NCI-H2227 (cell line): ENCODE measurements at regions not wholly inside any gene's neighbourhood (a gene's known extent, or its start where the extent isn't known, plus 50 kb on each side); places are given as distances from the start of the nearest gene placed in this dataset.

Experiments
- DNase-seq: peaks from one replicate; lab custom pipeline; 2025; ENCODE audit not compliant: unreplicated experiment; lab: John Stamatoyannopoulos, UW

DNA sequence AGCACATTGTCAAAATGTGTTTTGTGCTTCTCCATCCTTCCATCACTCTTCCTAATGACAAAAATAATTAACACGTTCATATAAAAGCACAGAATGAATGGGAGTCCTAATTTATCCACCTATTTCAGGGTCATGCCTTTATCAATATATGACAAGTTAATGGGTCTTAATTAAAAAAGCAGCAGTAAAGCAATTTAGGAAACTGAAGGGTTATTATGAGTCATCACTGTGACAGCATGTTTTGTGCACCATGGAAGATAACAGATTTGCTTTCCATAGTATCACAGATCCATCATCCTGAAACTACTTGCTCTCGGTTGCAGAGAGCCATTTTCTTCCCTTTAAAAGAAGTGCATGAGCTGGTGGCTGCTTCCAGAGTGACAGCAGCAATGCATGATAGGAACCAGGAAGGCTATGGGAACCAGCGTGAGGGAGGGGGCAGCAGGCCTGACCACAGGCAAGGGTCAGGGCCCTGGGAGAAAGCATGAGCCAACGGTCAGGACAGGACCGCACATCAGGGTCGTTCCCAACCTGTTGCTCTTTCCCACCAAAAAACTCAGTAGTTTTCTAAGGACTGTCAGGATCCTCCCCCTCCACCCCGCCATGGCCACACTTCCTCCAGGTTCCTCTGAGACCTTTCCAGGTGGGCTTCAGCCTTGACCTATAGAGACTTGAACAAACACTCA lies 784.1 kb downstream of the UQCRFS1 start:
- no peak for DNase-seq

DNA sequence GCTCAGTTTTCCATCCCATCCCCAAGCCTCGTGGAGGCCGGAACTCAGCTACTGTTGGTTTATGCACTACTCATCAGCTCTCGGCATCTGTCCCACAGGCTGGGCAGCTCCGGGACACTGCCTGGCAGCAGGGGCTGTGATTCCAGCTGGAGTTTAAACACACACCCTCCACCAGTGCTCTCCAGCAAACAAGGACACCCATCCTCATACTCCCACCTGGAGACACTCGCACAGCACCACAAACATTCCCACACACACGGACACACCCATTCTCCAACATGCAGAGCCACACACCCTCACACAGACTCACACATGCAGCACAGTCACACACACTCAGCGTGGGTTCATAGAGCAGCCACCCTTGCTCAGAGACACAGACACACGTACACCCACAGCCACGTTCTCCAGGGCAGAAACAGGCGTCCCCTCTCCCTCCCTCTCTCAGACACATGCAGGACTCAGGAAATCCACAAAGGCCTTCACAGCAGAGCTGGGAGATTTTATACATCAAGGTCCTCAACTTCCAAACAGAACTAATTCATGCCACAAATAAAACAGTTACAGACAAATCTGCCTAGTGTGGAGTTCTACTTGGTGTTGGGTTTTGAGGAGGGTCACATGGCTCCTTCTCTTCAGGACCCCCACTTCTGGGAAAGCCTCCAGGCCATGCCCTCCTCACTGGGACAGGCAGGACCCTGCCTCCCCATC lies 785.4 kb downstream of the UQCRFS1 start:
- DNase-seq: no peak

DNA sequence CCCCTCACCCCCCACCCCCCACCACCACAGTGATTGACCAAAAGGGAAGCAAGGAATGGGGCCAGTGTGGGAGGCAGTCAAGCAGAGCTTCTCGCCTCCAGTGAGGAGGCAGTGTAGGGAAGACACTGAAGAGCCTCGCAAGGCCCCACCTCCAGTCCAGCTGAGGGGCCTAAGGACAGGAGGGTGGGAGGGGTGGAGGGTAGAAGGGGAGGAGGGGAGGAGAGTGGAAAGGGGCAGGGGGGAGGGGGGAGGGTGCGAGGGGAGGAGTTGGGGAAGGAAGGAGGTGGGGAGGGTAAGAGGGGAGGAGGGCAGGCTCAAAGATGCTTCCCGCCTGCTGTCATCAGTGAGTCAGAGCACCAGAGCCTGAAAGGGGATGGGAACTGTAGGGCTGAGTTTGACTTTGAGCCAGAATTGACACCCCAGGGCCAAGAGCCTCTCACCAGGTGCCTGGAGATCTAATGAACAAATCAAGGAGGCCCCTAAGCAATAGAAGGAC lies 786.2 kb downstream of the UQCRFS1 start:
- no peak for DNase-seq

GRCh38 chr19:28426110-28426729 lies 786.7 kb downstream of the UQCRFS1 start:
- DNase-seq: no peak

- peak; percentile 38 for DNase-seq
Measured at GRCh38 chr19:28425046-28425931, 787.7 kb downstream of the UQCRFS1 start.

GRCh38 chr19:28424662-28425045 lies 788.3 kb downstream of the UQCRFS1 start:
- no peak for DNase-seq

GRCh38 chr19:28424077-28424476 lies 788.9 kb downstream of the UQCRFS1 start:
- no peak for DNase-seq

DNA sequence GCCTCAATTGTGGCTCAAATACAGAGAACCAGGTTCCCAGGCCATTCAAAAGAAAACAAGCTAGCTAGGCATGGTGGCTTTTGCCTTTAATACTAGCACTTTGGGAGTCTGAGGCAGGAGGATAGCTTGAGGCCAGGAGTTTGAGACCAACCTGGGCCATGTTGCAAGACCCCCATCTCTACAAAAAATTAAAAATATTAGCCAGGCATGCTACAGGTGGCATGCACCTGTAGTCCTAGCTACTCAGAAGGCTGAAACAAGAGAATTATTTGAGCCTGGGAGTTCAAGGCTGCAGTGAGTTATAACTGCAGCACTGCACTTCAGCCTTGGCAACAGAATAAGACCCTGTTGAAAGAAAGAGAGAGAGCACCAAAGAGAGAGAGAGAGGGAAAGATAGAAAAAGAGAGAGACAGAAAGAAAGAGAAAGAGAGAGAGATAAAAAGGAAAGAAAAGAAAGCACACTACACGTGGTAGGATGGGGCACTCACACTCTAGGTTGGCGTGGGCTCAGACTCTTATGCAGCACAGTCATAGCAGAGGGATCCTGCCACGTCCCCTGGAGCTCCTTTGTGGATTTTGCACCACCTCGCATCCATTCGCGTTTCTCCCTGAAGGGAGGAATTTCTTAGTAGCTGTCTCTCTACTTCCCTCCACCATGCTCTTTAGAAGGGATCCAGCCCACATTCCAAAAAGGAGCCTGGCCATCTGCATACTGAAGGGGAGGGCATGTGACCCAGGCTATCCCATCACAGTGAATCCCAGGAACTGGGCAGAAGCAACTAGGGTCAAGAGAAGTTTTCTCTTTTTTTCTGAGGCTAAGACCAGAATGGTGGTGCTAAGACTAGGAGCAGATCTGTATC lies 789.9 kb downstream of the UQCRFS1 start:
- no peak for DNase-seq

DNA sequence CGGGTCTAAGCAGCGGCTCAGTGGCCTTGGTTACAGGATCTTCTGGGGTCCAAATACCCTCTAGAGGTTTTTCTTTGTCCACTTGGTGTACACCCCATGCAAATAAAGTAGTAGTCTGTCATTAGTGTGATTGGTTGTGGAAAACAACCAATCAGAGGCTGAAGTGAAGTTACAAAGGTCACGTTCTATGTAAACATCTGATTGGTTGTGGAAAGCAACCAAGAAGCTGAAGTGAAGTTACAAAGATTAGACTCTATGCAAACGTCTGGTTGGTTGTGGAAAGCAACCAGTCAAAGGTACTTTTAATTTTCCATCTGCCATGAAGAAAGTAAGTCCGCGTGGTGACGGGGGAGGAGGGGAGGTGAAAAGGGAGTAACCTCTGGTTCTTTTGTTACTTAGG lies 790.9 kb downstream of the UQCRFS1 start:
- DNase-seq: no peak

GRCh38 chr19:28420811-28421550 lies 792.0 kb downstream of the UQCRFS1 start:
- no peak for DNase-seq

- no peak for DNase-seq
Measured at GRCh38 chr19:28419312-28419711, 793.6 kb downstream of the UQCRFS1 start.

GRCh38 chr19:28417361-28417760 lies 795.6 kb downstream of the UQCRFS1 start:
- DNase-seq: no peak

- DNase-seq: no peak
Measured at GRCh38 chr19:28416245-28416644, 796.7 kb downstream of the UQCRFS1 start.

DNA sequence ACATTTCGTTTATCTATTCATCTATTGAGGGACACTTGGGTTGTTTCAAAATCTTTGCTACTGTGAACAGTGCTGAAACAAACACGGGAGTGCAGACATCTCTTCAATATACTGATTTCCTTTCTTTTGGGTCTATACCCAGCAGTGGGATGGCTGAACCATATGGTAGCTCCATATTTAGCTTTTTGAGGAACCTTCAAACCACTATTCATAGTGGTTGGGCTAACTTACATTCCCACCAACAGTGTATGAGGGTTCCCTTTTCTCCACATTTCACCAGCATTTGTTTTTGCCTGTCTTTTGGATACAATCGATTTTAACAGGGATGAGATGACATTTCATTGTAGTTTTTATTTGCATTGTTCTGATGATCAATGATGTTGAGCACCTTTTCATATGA lies 798.2 kb downstream of the UQCRFS1 start:
- no peak for DNase-seq

DNA sequence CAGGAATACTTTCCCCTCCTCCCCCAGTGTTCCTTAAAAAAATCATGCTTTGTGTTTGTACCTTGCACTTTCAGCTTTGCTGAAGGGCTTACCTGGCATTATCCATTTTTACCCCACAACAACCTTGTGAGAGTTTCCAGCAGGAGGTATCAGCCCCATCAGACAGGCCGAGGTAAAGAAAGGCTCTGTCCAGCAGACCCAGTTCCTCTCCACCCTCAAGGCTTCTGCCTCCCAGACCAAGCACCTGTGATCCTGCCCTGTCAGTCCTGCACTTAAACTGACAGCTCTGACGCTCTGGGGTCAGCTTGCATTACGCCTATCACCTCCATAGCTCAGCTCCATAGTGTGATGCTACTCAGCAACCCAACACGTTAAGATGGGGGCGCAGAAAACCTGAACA lies 803.1 kb downstream of the UQCRFS1 start:
- no peak for DNase-seq

GRCh38 chr19:28406966-28407365 lies 806.0 kb downstream of the UQCRFS1 start:
- no peak for DNase-seq

GRCh38 chr19:28405346-28405742 lies 807.6 kb downstream of the UQCRFS1 start:
- peak; percentile 73 for DNase-seq

- no peak for DNase-seq
Measured at GRCh38 chr19:28404472-28404871, 808.5 kb downstream of the UQCRFS1 start.

GRCh38 chr19:28403690-28404089 lies 809.3 kb downstream of the UQCRFS1 start:
- DNase-seq: no peak
